ENCODE measurements at regions not wholly inside any gene's neighbourhood (a gene's known extent, or its start where the extent isn't known, plus 50 kb on each side); places are given as distances from the start of the nearest gene placed in this dataset.
"Not testable (repeated sequence)": the region's sequence is repeated elsewhere in the genome, so short reads cannot be mapped to it uniquely, and the experiment has no call there.

DNA sequence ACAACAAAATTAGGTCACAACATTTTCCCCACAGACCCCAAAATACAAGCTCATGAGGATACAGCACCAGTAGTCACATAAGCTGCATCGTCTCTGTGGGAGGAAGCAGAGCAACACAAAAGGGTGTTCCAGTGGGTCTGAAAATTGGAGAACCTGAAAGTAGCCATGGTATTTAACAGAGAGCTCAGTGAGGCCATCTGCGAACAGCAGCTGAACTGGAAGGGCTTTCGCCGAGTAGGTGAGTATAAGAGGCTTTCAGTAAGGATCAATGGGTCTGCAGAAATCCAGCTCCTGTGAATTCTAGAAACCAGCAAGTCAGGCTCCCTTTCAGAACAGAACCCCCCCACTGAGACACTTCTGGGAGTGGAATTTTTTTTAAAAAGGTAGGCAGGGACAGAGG is 120.0 kb upstream of the RREB1 start:
- DNase-seq = no peak

DNA sequence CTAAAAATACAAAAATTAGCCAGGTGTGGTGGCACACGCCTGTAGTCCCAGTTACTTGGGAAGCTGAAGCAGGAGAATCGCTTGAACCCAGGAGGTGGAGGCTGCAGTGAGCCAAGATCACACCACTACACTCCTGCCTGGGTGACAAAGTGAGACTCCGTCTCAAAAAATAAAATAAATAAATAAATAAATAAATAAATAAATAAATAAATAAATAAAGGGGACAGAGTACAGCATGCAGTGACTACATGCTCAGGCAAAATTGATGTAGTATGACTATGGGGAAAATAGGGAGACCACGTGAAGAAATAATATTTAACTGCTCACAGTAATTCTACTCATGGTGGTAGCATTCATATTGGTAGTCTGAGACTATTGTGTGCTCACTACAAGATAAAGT is 117.7 kb upstream of the RREB1 start:
- not testable (repeated sequence) for DNase-seq

DNA sequence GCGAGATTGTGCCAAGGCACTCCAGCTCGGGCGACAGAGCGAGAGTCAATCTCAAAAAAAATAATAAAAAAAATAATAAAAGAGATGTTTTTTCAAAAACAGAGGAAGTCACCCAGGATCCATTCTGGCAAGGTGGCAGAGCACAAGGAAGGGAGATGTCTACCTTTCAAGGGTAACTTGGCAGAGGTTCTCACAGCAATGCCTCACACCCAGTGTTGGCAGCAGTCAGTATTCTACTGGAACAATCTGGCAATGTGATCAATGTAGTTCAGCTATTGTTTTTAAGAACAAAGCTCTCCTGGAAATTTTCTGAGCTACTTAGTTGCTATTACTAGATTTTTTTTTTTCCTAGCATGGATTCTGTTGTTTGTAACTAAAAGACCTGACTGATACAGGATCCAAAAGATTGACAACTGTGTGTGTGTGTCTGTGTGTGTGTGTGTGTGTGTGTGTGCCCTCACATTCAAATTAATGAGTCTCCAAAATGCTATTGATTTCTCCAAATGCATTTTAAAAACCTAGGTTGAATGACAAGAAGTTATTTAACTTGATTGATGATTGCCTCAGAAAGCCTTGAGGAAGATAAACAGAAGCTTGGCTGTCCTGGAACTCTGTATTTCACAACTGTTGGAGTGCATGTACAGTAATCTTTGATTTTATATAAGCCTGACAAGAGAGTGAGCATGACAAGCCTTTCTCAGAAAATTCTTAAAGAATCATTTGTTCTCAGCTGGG is 114.1 kb upstream of the RREB1 start:
- no peak for DNase-seq

DNA sequence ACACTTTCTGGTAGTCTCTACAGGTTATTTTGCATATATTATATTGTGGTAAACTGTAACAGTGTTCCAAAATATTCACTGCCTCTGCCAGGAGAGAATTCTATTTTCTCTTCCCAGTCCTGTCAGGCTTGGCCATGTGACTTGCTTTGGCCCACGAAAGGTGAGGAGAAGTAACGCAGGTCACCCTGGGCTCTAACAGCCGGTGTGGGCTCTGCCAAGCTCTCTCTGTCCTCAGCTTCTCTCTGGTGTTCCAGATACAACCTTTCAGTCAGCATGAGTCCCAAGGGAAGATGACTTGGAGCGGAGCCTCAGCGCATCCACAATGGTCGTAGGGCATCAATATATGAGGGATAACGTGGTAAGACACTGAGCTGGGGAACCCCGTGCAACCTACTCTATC is 113.0 kb upstream of the RREB1 start:
- DNase-seq = no peak

DNA sequence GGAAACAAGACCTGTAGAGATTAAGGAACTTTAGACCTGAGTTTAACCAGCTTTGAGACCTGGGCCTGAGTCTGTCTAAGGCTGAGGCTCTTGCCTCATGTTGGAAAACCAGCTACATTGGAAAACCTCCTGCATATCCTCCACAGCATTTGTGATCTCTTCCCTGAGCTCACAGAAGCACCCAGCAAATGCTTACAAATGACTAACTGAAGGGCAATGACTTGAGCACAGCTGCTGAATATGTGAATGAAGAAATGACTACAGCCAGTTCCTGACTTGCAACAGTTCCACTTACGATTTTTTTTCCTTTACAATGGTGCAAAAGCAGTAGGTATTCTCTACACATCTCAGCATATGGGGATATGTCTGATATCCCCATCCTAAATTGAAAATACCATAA is 112.4 kb upstream of the RREB1 start:
- no peak for DNase-seq

DNA sequence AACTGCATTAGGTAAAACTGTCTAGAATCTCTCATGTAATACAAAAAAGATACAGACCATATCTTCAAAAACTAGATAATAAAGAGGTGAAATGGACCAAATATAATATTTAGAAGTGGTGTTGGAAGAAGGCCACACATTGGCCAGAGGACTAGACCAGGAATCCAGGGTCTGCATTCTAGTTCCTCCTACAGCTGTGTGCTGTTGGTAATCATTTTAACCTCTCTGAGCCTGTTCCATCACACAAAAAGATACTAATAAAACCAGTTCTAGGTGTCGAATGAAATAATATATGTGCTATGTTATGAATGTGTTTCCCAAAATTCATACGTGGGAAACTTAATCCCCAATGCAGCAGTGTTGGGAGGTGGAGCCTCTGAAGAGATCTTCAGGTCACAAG is 111.6 kb upstream of the RREB1 start:
- DNase-seq = no peak

DNA sequence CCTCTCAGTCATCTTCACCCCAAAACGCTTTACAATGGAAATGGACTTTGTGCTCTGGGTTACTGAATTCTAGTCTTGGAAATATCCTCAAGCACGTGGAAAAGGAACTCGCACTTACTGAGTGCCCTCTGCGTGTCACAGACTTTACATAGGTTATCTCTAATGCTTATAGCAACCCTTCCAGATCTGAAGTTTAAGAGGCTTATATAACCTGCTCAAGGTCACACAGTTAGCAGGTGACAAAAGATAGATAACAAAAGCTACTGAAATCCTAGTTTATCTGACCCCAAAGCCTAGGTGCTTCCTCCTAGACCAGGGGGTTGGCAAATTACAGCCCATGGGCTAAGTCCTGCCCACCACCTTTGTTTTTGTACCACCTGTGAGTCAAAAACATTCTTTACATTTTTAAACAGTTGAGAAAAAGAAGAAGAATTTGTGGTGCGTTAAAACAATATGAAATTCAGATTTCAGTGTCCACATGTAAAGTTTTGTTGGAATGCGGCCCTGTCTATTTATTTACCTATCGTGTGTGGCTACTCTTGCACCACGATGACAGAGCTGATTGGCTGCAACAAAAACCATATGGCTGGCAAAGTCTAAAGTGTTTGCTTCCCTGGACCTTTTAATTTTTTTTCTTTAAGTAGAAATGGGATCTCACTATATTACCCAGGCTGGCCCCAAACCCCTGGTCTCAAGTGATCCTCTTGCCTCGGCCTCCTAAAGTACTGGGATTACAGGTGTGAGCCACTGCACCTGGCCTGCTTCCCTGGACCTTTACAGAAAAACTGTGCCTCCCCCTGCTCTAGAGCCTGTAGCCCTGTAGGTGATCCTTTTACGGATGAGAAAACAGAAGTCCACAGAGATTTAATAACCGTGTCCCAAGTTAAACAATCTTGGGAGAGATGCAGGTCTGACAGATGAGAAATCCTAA is 110.2 kb upstream of the RREB1 start:
- DNase-seq = no peak

DNA sequence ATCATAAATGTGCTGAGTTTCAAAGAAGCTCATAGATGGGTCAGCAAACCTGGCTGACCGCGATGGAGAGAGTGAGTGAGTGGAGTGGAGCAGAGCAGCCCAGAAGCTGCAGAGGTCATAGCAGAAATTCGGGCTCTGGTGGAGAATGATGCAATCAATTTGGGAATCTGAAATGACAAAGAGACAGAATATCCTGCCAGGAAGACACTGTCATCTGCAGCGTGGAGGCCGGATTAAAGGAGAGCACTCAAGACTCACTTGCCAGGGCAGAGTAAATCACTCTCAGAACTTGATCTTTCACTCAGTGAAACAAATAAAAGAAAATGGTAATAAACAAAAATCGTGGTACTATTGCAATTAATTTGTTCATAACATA is 109.6 kb upstream of the RREB1 start:
- no peak for DNase-seq

DNA sequence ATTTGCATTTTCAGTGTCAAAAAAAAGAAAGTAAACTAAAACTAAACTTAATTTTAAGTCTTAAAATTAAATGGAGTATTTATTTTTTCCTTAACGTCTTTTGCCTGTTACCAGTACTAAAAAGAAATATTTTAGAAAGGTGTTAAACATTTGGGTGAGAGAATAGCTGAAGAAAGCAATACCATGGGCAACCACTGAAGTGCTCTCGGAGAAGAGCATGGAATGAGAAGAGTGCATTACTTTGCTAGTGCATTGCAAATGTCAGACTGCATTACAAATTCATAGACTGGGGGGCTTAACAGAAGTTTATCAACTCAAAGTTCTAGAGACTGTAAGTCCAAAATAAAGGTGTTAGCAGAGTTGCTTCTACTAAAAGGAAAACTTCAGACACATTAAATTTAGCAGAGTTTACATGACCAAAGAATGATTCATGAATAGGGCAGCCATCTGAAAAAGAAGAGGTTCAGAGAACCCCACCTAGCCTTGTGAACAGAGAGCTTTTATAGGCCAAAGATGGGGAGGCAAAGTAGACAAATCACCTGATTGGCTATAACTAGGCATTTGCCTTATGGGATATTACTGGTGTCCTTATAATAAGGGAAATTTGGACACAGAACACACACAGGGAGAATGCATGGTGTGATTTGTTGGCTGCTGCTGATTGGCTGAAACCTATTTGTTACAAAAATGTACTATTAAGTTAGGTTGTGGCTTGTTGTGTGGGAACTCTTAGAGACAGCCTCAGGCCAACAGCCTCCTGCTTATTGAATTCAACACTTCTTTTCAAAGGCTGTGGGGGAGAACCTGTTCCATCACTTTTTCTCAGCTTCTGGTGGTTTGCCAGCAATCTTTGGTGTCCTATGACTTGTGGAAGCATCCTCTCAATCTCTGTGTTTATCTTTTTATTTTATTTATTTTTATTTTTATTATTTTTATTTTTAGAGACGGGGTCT is 106.7 kb upstream of the RREB1 start:
- DNase-seq = no peak

DNA sequence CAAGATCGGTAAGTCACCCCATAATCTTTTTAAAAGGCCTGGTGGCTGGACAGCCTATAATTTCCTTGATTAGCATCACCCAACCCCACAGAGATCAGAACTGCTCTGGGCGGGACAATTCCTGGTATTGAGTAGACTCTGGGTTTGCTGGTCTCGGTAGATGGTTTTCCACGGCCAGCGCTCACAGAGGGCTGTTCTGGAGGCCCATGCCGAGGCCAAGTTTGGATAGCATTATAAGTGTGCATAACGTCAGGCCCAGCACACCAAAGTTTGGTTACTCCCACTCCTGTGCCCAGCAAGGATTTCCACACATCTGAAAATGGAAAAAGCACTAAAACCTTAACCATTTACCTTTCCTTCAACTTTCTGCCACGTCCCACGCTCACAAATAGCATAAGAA is 104.7 kb upstream of the RREB1 start:
- no peak for DNase-seq

DNA sequence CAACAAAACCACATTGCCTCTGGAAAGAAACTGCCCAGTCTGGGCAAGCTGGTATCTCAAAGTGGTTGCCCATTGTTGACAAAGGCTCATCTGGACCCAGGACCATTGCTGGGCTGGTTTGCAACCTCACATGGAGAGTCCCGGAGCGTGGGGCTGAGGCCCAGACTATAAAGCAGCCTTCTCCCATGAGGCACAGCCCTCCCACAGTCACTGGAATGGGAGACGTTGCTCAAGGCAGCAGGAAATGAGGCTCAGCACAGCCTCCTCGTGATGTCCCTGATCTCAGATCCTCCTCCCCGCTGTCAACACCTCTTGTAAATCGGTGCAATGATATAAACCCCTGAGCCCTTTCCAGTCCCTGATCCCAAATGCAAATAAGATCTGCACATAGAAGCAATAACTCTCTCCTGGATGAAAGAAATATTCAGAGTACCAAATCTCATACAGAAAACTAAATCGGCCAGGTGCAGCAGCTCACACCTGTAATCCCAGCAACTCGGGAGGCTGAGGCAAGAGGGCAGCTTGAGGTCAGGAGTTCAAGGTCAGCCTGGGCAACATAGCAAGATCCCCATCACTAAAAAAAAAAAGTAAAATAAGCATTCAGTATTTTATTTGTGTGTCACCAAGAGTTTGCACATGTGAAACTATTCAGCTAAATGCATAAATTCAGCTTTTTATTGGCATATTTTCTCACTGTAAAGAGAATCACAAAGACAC is 103.0 kb upstream of the RREB1 start:
- DNase-seq = no peak

DNA sequence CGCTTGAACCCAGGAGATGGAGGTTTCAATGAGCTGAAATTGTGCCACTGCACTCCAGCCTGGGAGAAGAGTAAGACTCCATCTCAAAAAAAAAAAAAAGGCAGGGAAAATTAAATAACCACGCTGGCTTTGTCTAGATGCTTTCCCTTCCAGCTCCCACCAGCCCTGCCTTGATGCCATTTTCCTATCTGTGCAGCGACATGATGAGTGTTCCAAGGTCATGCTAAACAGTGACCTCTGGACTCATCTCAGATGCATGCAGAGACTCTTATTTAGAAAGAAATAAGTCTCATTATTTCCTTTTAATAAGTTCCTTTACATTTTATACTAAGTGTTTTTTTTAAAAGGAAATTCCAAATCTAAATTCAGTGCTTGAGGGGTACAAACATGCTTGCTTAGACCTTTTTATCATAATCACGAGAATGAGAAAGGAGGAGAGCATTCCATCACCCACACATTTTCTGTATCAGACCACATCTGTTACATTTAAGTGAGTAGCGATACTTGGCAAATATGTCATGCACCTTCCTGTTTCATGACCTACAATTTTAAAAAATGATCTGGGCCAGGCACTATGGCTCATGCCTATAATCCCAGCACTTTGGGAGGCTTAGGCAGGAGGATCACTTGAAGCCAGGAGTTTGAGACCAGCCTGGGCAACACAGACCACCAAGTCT is 101.1 kb upstream of the RREB1 start:
- DNase-seq = no peak

DNA sequence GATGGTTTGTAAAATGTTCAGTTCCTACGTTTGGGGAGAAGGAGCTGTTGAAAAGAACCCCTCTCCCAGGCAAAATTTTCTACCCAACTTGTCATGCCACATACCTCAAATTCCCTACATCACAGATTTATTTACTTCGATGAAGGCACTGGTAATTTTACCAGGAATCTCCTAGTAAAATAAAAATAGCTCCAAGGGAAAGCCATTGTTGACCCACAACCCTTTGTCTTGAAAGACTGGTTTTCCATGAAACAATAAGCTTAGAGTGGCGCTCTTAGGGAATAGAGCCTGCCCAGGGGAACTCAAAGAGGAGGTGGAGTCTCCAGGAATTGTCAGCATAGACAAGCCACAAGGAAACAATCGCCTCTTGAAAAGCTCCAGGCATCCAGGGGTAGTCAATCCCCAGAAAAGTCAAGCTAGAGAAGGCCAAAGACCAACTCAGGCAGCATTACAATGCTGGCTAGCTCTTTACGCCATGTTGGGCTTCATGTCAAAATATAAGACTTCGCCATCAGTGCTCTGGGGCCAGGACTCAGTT is 99.2 kb upstream of the RREB1 start:
- DNase-seq = no peak

DNA sequence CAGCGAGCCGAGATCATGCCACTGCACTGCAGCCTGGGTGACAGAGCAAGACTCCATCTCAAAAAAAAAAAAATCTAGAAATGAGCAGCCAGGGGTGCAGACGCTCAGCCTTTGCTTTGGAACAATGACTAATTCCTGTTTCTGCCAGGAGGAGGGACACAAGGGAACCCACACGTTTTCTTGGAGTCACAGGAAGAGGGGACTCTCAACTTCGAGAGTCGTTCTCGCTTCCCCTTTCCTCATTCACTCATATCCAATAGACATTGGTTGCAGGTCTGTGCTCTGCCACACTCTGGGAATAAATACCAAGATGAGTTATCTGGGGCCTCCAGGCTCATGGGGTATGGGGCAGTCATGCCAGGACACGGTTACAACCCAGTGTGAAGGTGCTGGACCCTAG is 91.5 kb upstream of the RREB1 start:
- DNase-seq = no peak

DNA sequence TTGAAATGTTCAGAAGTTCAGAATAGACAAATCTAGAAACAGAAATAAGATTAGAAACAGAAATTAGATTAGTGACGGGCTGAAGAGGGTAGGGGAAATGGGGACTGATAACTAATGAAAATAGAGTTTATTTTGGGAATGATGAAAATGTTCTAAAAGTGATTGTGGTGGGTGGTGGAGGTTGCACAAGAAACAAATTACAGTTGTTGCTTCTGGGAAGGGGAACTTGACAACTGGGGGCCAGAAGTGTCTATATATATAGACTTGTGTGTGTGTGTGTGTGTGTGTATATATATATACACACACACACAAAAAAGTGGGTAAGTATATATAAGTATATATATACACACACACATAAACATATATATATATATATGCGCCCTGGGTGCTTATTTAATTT is 86.5 kb upstream of the RREB1 start:
- DNase-seq = no peak

DNA sequence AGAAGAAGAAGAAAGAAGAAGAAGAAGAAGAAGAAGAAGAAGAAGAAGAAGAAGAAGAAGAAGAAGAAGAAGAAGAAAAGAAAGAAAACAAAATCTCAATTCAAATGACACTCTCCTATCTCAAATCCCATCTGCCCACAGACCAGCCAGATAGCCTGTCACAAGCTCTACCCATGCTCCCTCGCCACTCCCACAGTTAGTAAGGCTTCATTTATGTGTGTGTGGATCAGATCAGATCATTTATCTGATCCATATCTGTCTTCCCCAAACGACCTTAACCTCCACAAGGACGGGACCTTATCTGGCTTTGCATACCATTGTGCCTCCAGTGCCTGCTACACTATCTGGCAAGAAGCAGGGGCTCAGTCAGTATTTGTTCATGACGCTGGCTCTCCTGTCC is 81.9 kb upstream of the RREB1 start:
- DNase-seq = no peak

DNA sequence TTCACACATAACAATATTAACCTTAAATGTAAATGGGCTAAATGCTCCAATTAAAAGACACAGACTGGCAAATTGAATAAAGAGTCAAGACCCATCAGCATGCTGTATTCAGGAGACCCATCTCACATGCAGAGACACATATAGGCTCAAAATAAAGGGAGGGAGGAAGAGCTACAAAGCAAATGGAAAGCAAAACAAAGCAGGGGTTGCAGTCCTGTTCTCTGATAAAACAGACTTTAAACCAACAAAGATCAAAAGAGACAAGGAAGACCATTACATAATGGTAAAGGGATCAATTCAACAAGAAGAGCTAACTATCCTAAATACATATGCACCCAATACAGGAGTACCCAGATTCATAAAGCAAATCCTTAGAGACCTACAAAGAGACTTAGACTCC is 78.8 kb upstream of the RREB1 start:
- not testable (repeated sequence) for DNase-seq

DNA sequence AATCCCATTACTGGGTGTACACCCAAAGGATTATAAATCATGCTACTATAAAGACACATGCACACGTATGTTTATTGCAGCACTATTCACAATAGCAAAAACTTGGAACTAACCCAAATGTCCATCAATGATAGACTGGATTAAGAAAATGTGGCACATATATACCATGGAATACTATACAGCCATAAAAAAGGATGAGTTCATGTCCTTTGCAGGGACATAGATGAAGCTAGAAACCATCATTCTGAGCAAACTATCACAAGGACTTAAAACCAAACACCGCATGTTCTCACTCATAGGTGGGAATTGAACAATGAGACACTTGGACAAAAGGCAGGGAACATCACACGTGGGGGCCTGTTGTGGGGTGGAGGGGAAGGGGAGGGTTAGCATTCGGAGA is 76.8 kb upstream of the RREB1 start:
- not testable (repeated sequence) for DNase-seq

DNA sequence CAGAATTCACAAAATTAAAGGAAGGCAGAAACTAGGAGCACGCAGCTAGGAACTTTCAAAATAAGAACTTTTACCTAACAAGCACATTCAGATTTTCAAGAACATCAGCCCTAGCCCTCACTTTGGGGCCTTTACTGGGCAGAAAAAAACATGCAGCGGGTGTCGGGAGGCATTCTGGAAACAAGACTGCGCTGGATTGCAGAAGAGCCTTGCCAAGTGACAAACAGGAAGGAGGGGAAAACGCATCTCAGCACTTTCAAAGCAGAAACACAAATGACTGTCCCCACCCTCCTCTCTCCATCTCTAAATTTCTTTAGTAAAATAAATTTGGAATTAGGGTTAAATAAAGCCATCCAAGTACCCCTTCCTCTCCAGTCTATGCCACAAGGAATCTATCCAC is 74.6 kb upstream of the RREB1 start:
- no peak for DNase-seq

DNA sequence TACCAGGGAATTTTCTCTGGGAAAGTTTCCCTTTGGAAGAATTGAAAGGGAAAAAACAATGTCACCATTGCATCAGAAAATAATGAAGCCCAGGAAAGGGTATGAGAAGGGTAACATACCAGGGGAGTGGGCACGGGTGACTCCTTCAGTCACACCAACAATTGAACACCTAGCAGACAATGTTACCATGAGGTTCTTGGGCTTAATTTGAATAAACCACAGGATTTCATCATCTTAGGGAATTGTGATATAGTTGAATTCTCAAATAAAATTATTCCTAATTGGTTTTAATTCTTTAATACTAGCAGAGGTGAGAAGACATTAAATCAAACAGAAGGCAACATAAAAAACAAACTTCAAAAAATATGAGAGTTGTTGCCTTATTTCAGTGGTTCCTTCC is 73.7 kb upstream of the RREB1 start:
- no peak for DNase-seq

DNA sequence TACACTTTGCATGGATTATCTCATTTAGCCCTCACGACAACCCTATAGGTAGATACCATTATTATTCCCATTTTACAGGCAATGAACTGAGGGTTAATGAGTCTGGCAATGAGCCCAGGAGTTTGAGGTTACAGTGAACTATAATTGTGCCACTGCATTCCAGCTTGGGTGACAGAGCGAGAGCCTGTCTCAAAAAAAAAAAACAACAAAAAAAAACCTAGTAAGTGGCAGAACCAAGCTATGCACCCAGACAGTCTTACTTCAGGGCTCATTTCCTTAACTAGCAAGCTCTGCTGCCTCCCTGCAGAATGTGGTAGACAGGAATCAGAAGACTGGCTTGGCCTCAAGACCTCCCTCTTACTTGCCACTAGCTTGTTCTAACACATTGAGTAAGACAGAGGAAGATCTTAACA is 71.9 kb upstream of the RREB1 start:
- DNase-seq = no peak

Data from CD4-positive, alpha-beta T cell treated with Interleukin-15 for 1 hour (primary cell).